ENCODE measurements at regions not wholly inside any gene's neighbourhood (a gene's known extent, or its start where the extent isn't known, plus 50 kb on each side); places are given as distances from the start of the nearest gene placed in this dataset.
"Not testable (repeated sequence)": the region's sequence is repeated elsewhere in the genome, so short reads cannot be mapped to it uniquely, and the experiment has no call there.

- DNase-seq = no peak
Measured at GRCh38 chr19:31075146-31075655, 274.0 kb downstream of the TSHZ3 start.

- DNase-seq = no peak
Measured at GRCh38 chr19:31074199-31075125, 274.8 kb downstream of the TSHZ3 start.

- no peak for DNase-seq
Measured at GRCh38 chr19:31073485-31074198, 275.6 kb downstream of the TSHZ3 start.

- no peak for DNase-seq
Measured at GRCh38 chr19:31072451-31072850, 276.8 kb downstream of the TSHZ3 start.

GRCh38 chr19:31071136-31071855, 277.9 kb downstream of the TSHZ3 start:
- DNase-seq = no peak

GRCh38 chr19:31070146-31071065, 278.8 kb downstream of the TSHZ3 start:
- DNase-seq = no peak

- DNase-seq = no peak
Measured at GRCh38 chr19:31068268-31068667, 281.0 kb downstream of the TSHZ3 start.

- DNase-seq = no peak
Measured at GRCh38 chr19:31066385-31066784, 282.9 kb downstream of the TSHZ3 start.

GRCh38 chr19:31064491-31064890, 284.7 kb downstream of the TSHZ3 start:
- no peak for DNase-seq

GRCh38 chr19:31058676-31059340, 290.4 kb downstream of the TSHZ3 start:
- DNase-seq = no peak

GRCh38 chr19:31057476-31057875, 291.8 kb downstream of the TSHZ3 start:
- no peak for DNase-seq

GRCh38 chr19:31055454-31055853, 293.8 kb downstream of the TSHZ3 start:
- DNase-seq = no peak

GRCh38 chr19:31054430-31054829, 294.8 kb downstream of the TSHZ3 start:
- peak; percentile 32 for DNase-seq

- DNase-seq = no peak
Measured at GRCh38 chr19:31049431-31049830, 299.8 kb downstream of the TSHZ3 start.

GRCh38 chr19:31046024-31046423, 303.2 kb downstream of the TSHZ3 start:
- DNase-seq = no peak

GRCh38 chr19:31041461-31041860, 307.8 kb downstream of the TSHZ3 start:
- no peak for DNase-seq

- DNase-seq = no peak
Measured at GRCh38 chr19:31039151-31039550, 310.1 kb downstream of the TSHZ3 start.

- no peak for DNase-seq
Measured at GRCh38 chr19:31037286-31037980, 311.8 kb downstream of the TSHZ3 start.

GRCh38 chr19:31031455-31031854, 317.8 kb downstream of the TSHZ3 start:
- not testable (repeated sequence) for DNase-seq

GRCh38 chr19:31023038-31023437, 326.2 kb downstream of the TSHZ3 start:
- no peak for DNase-seq

- DNase-seq = no peak
Measured at GRCh38 chr19:31018936-31019335, 330.3 kb downstream of the TSHZ3 start.
